ENCODE measurements at regions not wholly inside any gene's neighbourhood (a gene's known extent, or its start where the extent isn't known, plus 50 kb on each side); places are given as distances from the start of the nearest gene placed in this dataset.
"Not testable (repeated sequence)": the region's sequence is repeated elsewhere in the genome, so short reads cannot be mapped to it uniquely, and the experiment has no call there.

DNA sequence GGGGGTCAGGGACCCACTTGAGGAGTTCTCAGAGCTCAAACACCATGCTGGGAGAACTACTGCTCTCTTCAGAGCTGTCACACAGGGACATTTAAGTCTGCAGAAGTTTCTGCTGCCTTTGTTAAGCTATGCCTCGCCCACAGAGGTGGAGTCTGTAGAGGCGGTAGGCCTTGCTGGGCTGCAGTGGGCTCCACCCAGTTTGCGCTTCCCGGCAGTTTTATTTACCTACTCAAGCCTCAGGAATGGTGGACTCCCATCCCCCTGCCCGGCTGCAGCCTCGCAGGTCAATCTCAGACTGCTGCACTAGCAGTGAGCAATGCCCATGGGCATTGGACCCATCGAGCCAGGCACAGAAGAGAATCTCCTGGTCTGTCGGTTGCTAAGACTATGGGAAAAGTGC, 706.4 kb downstream of the LRRIQ3 start:
- DNase-seq (ENCODE audit: low spot score): no peak

DNA sequence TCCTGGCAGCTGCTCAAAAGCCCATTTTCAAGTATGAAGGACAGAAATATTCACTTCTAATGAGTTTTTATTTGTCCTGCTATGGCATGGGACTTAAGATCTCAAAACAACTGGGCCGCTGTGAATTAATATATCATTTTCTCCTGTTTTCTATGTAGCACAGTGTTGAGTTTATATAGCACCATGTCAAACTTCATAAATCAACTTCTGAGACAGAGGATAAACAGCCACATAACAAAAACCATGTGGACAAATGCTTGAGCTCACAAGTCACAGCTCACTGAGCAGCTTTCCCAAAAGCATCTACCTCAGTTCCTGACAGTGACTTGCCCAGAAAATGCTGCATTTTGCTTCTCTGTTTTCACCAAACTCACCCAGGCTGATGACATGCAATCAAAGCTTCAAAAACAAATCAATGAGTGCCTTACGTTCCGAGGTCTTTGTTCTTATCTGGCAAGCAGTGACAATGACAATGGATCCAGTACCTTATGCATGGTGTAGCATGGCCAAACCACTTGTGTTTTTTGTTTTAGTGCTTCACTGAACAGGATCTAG, 722.6 kb downstream of the LRRIQ3 start:
- DNase-seq (ENCODE audit: low spot score): no peak

DNA sequence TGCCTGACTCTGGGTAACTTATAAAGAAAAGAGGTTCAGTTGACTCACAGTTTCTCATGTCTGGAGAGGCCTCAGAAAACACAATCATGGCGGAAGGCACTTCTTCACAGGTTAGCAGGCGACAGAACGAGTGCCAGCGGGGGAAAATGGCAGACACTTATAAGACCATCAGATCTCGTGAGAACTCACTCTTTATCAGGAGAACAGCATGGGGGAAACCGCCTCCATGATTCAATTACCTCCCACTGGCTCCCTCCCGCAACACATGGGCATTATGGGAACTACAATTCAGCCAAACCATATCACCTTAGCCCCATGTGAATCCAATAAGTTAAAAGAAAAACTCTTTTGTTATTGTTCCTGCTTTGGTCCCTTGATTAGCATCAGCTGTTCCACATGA, 725.2 kb downstream of the LRRIQ3 start:
- DNase-seq (ENCODE audit: low spot score): no peak

DNA sequence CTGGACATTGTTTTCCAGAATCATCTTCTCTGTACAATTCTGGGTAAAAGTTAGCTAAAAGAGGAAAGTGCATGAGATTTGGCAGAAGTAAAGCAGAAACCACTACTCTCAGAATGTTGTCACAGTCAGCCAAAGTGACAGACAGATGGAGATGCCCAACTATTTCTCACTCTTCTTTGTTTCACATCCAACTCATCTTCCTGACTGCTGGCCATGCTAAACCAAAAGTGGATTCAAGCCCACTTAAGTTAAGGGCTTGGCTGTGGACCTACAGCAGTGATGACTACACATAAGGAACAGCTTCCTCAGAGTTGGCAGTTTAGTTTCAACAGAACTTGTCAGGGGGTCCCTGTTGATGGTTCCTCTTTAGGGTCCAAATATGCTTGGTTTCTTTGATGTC, 730.2 kb downstream of the LRRIQ3 start:
- no peak for DNase-seq (ENCODE audit: low spot score)

- no peak for DNase-seq (ENCODE audit: low spot score)
Observed at GRCh38 chr1:73463873-73464272, 734.1 kb downstream of the LRRIQ3 start.

- no peak for DNase-seq (ENCODE audit: low spot score)
Observed at GRCh38 chr1:73452522-73452921, 745.5 kb downstream of the LRRIQ3 start.

DNA sequence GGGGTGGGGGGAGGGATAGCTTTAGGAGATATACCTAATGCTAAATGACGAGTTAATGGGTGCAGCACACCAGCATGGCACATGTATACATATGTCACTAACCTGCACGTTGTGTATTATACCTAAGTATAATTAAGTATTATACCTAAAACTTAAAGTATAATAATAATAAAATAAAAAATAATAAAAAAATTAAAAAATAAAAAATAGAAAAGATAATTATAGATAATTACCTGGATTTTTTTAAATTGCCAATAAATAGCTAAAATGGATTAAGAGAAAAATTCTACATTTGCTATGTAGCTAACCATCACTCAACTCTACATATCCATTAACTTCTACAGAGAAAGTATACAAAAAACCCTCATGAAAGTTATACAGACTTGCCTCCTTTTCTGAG, 747.3 kb downstream of the LRRIQ3 start:
- not testable (repeated sequence) for DNase-seq (ENCODE audit: low spot score)

- DNase-seq (ENCODE audit: low spot score): no peak
Observed at GRCh38 chr1:73411479-73411878, 786.5 kb downstream of the LRRIQ3 start.

- DNase-seq (ENCODE audit: low spot score): no peak
Observed at GRCh38 chr1:73401666-73402065, 796.3 kb downstream of the LRRIQ3 start.

DNA sequence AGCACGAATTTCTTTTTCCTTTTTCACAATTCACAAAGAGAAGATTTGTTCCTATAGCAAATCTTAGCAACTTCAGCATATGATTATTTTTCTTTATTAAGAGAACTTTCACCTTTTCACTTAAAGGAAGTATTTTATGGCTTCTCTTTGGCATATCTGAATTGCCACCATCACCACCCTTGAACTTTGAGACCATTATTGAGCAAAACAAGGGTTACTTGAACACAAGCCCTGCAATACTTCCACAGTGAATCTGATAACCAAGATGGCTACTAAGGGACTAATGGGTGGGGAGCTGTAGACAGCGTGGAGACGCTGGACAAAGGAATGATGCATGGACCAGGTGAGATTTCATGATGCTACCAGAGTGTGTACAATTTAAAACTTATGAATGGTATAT, 815.0 kb downstream of the LRRIQ3 start:
- DNase-seq (ENCODE audit: low spot score): no peak

- no peak for DNase-seq (ENCODE audit: low spot score)
Observed at GRCh38 chr1:73366734-73367413, 831.1 kb downstream of the LRRIQ3 start.

DNA sequence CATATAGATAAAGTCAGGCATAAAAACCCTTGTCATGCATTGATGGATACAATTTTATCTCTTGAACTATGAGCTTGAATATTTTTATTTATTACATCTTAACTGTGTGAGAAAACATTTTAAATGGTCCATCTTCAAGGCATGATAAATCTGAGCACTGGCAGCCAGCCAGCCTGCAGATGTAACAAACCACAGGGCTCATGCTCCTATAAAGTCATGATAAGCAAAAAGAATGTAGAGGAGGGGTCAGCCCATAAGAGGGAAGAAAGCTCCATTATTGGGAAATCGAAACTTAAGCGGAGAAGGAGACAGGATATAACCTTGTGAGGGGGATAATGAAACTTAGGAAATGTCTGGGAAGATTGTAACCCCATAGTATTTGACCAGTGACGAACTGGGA, 839.0 kb downstream of the LRRIQ3 start:
- DNase-seq (ENCODE audit: low spot score): no peak

GRCh38 chr1:73356485-73356884, 841.5 kb downstream of the LRRIQ3 start:
- DNase-seq (ENCODE audit: low spot score): peak; percentile 65

- no peak for DNase-seq (ENCODE audit: low spot score)
Observed at GRCh38 chr1:73343947-73344346, 854.0 kb downstream of the LRRIQ3 start.

- DNase-seq (ENCODE audit: low spot score): no peak
Observed at GRCh38 chr1:73333847-73334503, 864.0 kb downstream of the LRRIQ3 start.

- no peak for DNase-seq (ENCODE audit: low spot score)
Observed at GRCh38 chr1:73331726-73332125, 866.2 kb downstream of the LRRIQ3 start.

DNA sequence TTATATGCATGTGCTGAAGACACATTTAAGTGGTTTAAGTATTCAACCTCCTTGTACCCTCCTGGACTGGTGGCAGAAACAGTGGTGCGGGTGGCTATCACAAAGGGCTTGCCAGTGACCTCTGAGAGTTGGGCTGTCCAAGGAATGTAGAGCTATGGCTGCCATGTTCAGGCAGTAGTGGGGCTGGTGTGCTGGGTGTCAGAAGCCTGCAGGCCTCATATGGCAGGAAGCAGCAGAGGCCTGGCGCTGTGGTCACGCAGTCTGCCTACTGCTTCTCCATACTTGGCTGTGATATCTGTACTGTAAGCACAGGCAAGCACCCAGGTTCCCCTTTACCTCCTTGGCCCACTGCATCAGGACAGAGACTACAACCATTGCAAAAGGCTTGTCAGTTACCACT, 870.0 kb downstream of the LRRIQ3 start:
- DNase-seq (ENCODE audit: low spot score): no peak

DNA sequence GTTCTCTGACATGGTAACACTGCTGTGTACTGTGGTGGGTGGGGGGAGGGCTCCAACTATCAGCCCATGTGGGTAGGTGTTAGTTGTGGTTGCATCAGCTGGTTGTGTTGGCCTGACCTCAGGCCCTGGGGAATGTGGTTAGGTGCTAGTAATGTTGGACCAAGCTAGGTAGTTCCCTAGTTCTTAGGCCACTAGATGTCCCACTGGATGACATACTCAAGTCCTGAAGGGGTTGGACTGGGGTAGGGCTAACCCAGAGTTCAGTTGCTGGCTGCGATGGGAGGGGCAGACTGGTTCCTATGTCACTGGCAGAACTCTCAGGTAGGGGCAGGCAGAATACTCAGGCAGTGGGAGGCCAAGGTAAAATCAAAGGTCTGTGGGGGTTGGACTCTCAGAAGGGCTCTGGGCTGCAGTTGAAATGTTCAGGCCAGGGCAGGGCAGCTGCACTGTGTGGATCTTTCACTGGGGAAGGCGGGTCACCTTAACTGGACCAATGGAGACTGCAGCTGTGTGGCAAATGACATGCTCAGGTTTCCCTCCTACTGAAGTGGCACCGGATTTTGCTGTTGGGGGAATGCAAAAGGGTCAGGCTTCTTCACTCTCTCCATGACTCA, 870.7 kb downstream of the LRRIQ3 start:
- no peak for DNase-seq (ENCODE audit: low spot score)

DNA sequence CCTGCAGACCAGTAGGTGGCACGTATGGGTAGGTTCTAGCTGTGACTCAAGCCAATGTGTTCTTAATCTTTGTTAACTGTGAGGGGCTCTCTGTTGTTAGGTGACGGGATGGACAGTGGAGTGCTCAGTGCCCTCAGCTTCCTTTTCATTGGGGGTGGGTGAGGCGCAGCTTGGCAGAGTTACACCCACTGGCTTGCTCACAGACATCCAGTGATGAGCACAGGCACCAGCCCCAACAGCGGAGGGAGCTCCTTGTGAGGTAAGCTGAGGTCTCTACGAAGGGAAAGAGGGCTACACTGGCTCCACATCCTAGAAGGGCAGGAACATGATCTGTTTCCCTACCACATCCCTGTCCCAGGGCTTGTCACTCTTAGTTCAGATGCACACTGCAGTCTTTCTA, 871.3 kb downstream of the LRRIQ3 start:
- DNase-seq (ENCODE audit: low spot score): no peak

GRCh38 chr1:73310797-73311381, 887.1 kb downstream of the LRRIQ3 start:
- DNase-seq (ENCODE audit: low spot score): no peak

DNA sequence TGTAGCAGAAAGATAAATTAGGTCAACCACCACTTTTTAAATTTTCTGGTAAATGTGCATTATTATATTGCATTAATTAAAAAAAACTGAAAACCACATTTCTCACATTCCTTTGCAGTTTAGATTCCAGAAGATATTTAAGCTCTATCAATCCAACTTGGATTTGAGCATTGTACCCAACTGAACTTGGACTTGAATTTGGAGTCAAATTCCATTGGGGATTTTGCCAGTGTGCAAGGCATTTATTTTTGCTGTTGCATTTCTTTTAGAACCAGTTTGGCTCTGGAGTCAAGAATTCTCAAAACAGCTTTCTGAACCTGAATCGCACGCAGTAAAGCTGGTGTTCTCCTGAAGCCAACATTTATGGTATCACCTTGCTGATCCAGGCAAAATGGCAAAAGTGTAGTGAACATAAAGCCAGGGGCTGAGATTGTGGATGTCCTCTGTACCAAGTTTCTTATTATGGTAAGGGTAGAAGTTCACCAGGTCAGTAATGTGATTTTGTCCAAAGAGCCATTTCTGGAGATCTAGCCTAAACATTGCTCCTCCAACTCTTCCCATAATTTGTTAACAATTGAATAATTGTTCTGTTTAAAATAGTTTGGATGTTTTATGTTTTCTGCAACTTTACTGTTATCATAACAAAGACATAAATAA, 890.9 kb downstream of the LRRIQ3 start:
- no peak for DNase-seq (ENCODE audit: low spot score)

GRCh38 chr1:73273886-73274285, 924.1 kb downstream of the LRRIQ3 start:
- no peak for DNase-seq (ENCODE audit: low spot score)

All from SK-N-DZ (cell line).